Urothelium cell line (cell line): ENCODE measurements at regions not wholly inside any gene's neighbourhood (a gene's known extent, or its start where the extent isn't known, plus 50 kb on each side); places are given as distances from the start of the nearest gene placed in this dataset.
"Not testable (repeated sequence)": the region's sequence is repeated elsewhere in the genome, so short reads cannot be mapped to it uniquely, and the experiment has no call there.

ENCODE experiments used
- DNase-seq: peaks from one replicate; pipeline ENCODE4 v3.0.0; 2011; ENCODE audit warnings: low spot score, mixed read lengths
- FAIRE-seq: peaks from 2 replicates; lab custom pipeline; 2011; peaks lifted over from hg19 to GRCh38; lab: Jason Lieb, UNC

- DNase-seq (no peak), FAIRE-seq (no peak)
Measured at GRCh38 chr10:33102071-33102470, 144.0 kb upstream of the ITGB1 start.

- DNase-seq (no peak), FAIRE-seq (no peak)
Measured at GRCh38 chr10:33101392-33101787, 143.4 kb upstream of the ITGB1 start.

GRCh38 chr10:33100781-33101391 lies 142.9 kb upstream of the ITGB1 start:
- DNase-seq (no peak), FAIRE-seq (no peak)

GRCh38 chr10:33099748-33100147 lies 141.7 kb upstream of the ITGB1 start:
- peak; percentile 78 for FAIRE-seq
- no peak for DNase-seq

- DNase-seq, result no peak
- peak; percentile 46 for FAIRE-seq
Measured at GRCh38 chr10:33098951-33099663, 141.1 kb upstream of the ITGB1 start.

- FAIRE-seq (no peak), DNase-seq (no peak)
Measured at GRCh38 chr10:33095867-33096815, 138.1 kb upstream of the ITGB1 start.

- DNase-seq, result no peak
- FAIRE-seq, result no peak
Measured at GRCh38 chr10:33094263-33095051, 136.4 kb upstream of the ITGB1 start.

GRCh38 chr10:33093362-33093761 lies 135.3 kb upstream of the ITGB1 start:
- no peak for DNase-seq
- no peak for FAIRE-seq

GRCh38 chr10:33092596-33092995 lies 134.6 kb upstream of the ITGB1 start:
- FAIRE-seq, result no peak

GRCh38 chr10:33091201-33091600 lies 133.2 kb upstream of the ITGB1 start:
- DNase-seq, result no peak
- no peak for FAIRE-seq

More at GRCh38 chr10:33092596-33092995, 134.6 kb upstream of the ITGB1 start:
- no peak for DNase-seq

- peak; percentile 89 for FAIRE-seq
- no peak for DNase-seq
Measured at GRCh38 chr10:33088990-33089389, 131.0 kb upstream of the ITGB1 start.

- FAIRE-seq (no peak), DNase-seq (no peak)
Measured at GRCh38 chr10:33087922-33088321, 129.9 kb upstream of the ITGB1 start.

- FAIRE-seq, result no peak
- DNase-seq, result no peak
Measured at GRCh38 chr10:33087152-33087551, 129.1 kb upstream of the ITGB1 start.

GRCh38 chr10:33086100-33086499 lies 128.1 kb upstream of the ITGB1 start:
- no peak for DNase-seq
- no peak for FAIRE-seq

- no peak for FAIRE-seq
- DNase-seq, result no peak
Measured at GRCh38 chr10:33085313-33085833, 127.3 kb upstream of the ITGB1 start.

- FAIRE-seq, result peak; percentile 63
- DNase-seq, result no peak
Measured at GRCh38 chr10:33084453-33084852, 126.4 kb upstream of the ITGB1 start.

- no peak for FAIRE-seq
- DNase-seq, result no peak
Measured at GRCh38 chr10:33082373-33082895, 124.4 kb upstream of the ITGB1 start.

GRCh38 chr10:33080467-33080866 lies 122.4 kb upstream of the ITGB1 start:
- FAIRE-seq, DNase-seq: not testable (repeated sequence)

GRCh38 chr10:33074443-33074842 lies 116.4 kb upstream of the ITGB1 start:
- FAIRE-seq (no peak), DNase-seq (no peak)
